Hepatocyte (in vitro differentiated cells): ENCODE measurements at regions not wholly inside any gene's neighbourhood (a gene's known extent, or its start where the extent isn't known, plus 50 kb on each side); places are given as distances from the start of the nearest gene placed in this dataset.

Experiments used
- DNase-seq: peaks from one replicate; pipeline ENCODE4 v3.0.0-alpha.2; 2016; ENCODE audit warnings: low spot score
- H2AFZ ChIP-seq: fragments of 200-600 bp; sonication (generic); 2 replicates; pipeline ENCODE4 v1.6.0; 2016; ENCODE audit warnings: antibody characterized with exemption, mild to moderate bottlenecking
- H3K27ac ChIP-seq: fragments of 200-600 bp; sonication (generic); 2 replicates; pipeline ENCODE4 v1.5.1; 2016; ENCODE audit warnings: mild to moderate bottlenecking
- H3K27me3 ChIP-seq: fragments of 200-600 bp; sonication (generic); 2 replicates; pipeline ENCODE4 v1.6.1; 2016
- H3K36me3 ChIP-seq: fragments of 200-600 bp; sonication (generic); replicated peaks from 2 replicates; pipeline ENCODE4 v1.5.1; 2016; ENCODE audit warnings: low read depth; ENCODE audit not compliant: insufficient read depth
- H3K4me1 ChIP-seq: fragments of 200-600 bp; sonication (generic); 2 replicates; pipeline ENCODE4 v1.5.1; 2016; ENCODE audit warnings: mild to moderate bottlenecking, moderate library complexity; ENCODE audit not compliant: insufficient read depth
- H3K4me2 ChIP-seq: fragments of 200-600 bp; sonication (generic); 2 replicates; pipeline ENCODE4 v1.6.0; 2016
- H3K4me3 ChIP-seq: fragments of 200-600 bp; sonication (generic); 2 replicates; pipeline ENCODE4 v1.5.1; 2016; ENCODE audit warnings: mild to moderate bottlenecking
- H3K79me2 ChIP-seq: fragments of 200-600 bp; sonication (generic); 2 replicates; pipeline ENCODE4 v1.6.0; 2017; ENCODE audit warnings: mild to moderate bottlenecking
- H3K9me2 ChIP-seq: fragments of 200-600 bp; sonication (generic); replicated peaks from 2 replicates; pipeline ENCODE4 v1.6.0; 2017; ENCODE audit warnings: mild to moderate bottlenecking; ENCODE audit not compliant: insufficient read depth
- H3K9me3 ChIP-seq: fragments of 200-600 bp; sonication (generic); 2 replicates; pipeline ENCODE4 v1.5.1; 2016; ENCODE audit warnings: low read depth, mild to moderate bottlenecking
- H4K20me1 ChIP-seq: fragments of 200-600 bp; sonication (generic); 2 replicates; pipeline ENCODE4 v1.6.0; 2016; ENCODE audit warnings: mild to moderate bottlenecking; ENCODE audit not compliant: insufficient read depth, poor library complexity, severe bottlenecking
- CTCF ChIP-seq: fragments of 200-600 bp; sonication (generic); IDR thresholded peaks from 2 replicates; pipeline ENCODE4 v1.5.1; 2016; ENCODE audit warnings: antibody characterized with exemption, mild to moderate bottlenecking; ENCODE audit not compliant: poor library complexity
- EZH2 ChIP-seq: fragments of 200-600 bp; sonication (generic); IDR thresholded peaks from 2 replicates; pipeline ENCODE4 v1.6.1; 2016; ENCODE audit warnings: antibody characterized with exemption, mild to moderate bottlenecking, borderline replicate concordance
- EZH2phosphoT487 ChIP-seq: fragments of 200-600 bp; sonication (generic); IDR thresholded peaks from one replicate; pipeline ENCODE4 v1.6.1; 2018; ENCODE audit warnings: antibody characterized with exemption, mild to moderate bottlenecking, low read depth, moderate library complexity; ENCODE audit not compliant: unreplicated experiment, severe bottlenecking
- WGBS: methylation state at CpG from one replicate; pipeline ENCODE4 v1.1.6; 2016; ENCODE audit warnings: low lambda C conversion rate; ENCODE audit errors: missing lambda C conversion rate; 5-methylcytosine and 5-hydroxymethylcytosine counted together

- WGBS: 93% methylated on average over 17 of the region's 17 CpGs
- no peak overlapping the region for H3K27ac ChIP-seq
- H3K36me3 ChIP-seq: no peaks in the 10 kb centered on the region
- H3K27me3 ChIP-seq: no peaks in the 10 kb centered on the region
- no peaks in the 10 kb centered on the region for H4K20me1 ChIP-seq
- no peak overlapping the region for H2AFZ ChIP-seq
- no peaks in the 10 kb centered on the region for H3K79me2 ChIP-seq
- no peak for DNase-seq
- no peaks in the 10 kb centered on the region for H3K9me2 ChIP-seq
- no peak overlapping the region for H3K4me3 ChIP-seq
- H3K4me2 ChIP-seq: no peak overlapping the region
- peaks cover 18% of the 10 kb centered on the region for H3K4me1 ChIP-seq
- no peaks in the 10 kb centered on the region for H3K9me3 ChIP-seq
- TF ChIP-seq EZH2 (no peak), EZH2phosphoT487 (no peak), CTCF (no peak)
Observed at GRCh38 chr12:124241776-124242528, 52.9 kb upstream of the RFLNA start.

GRCh38 chr12:124242529-124243065 lies 52.3 kb upstream of the RFLNA start:
- 89% methylated on average over 9 of the region's 9 CpGs for WGBS
- DNase-seq: no peak
- TF ChIP-seq CTCF (no peak), EZH2 (no peak), EZH2phosphoT487 (no peak)
- Histone ChIP-seq H4K20me1 (no peaks in the 10 kb centered on the region), H3K4me2 (no peak overlapping the region), H3K4me3 (no peak overlapping the region), H3K36me3 (no peaks in the 10 kb centered on the region), H3K4me1 (peaks cover 18% of the 10 kb centered on the region), H3K27ac (no peak overlapping the region), H3K9me2 (no peaks in the 10 kb centered on the region), H3K27me3 (no peaks in the 10 kb centered on the region), H3K9me3 (no peaks in the 10 kb centered on the region), H2AFZ (no peak overlapping the region), H3K79me2 (no peaks in the 10 kb centered on the region)

- WGBS: 96% methylated on average over 4 of the region's 4 CpGs
- Histone ChIP-seq H4K20me1 (no peaks in the 10 kb centered on the region), H3K9me3 (no peaks in the 10 kb centered on the region), H3K36me3 (no peaks in the 10 kb centered on the region), H3K4me1 (peaks cover 18% of the 10 kb centered on the region), H2AFZ (no peak overlapping the region), H3K9me2 (no peaks in the 10 kb centered on the region), H3K4me2 (no peak overlapping the region), H3K4me3 (no peak overlapping the region), H3K79me2 (no peaks in the 10 kb centered on the region), H3K27me3 (no peaks in the 10 kb centered on the region), H3K27ac (no peak overlapping the region)
- DNase-seq: no peak
- TF ChIP-seq EZH2phosphoT487 (no peak), EZH2 (no peak), CTCF (no peak)
Observed at GRCh38 chr12:124243936-124244335, 51.0 kb upstream of the RFLNA start.
